ENCODE measurements at regions not wholly inside any gene's neighbourhood (a gene's known extent, or its start where the extent isn't known, plus 50 kb on each side); places are given as distances from the start of the nearest gene placed in this dataset.
"Not testable (repeated sequence)": the region's sequence is repeated elsewhere in the genome, so short reads cannot be mapped to it uniquely, and the experiment has no call there.

DNA sequence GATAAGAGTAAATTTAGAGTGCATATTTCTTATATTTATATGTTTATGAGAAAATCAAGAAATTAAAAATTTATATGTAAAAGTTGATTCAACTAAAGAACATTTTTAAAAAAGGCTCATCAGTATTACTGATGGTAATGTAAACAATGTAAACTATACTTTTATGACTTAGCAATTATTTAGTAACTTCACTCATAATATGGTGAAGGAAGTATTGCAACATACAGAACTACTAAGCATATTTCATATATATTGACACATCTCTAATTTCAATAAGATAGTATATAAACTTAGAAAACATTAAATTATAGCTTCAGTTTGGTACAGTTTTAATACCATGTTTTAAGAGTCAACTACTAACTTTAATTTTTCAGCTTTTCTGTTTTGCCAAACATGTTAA lies 512.8 kb upstream of the PCDH7 start:
- H3K9me2 ChIP-seq (ENCODE audit: insufficient read depth, low read length) = no peaks in the 10 kb centered on the region
- no peaks in the 10 kb centered on the region for H3K4me1 ChIP-seq (ENCODE audit: insufficient read depth, low read length, poor library complexity, severe bottlenecking)
- POLR2A ChIA-PET = no interaction called here
- no peak overlapping the region for H2AFZ ChIP-seq (ENCODE audit: low read length)
- H3K36me3 ChIP-seq (ENCODE audit: insufficient read depth, low read length) = no peaks in the 10 kb centered on the region
- H3K4me3 ChIP-seq (ENCODE audit: low read depth, low read length, poor library complexity, severe bottlenecking) = no peak overlapping the region
- CTCF ChIA-PET (ENCODE audit: unreplicated experiment) = no interaction called here
- H3K9me3 ChIP-seq (ENCODE audit: low read length) = no peaks in the 10 kb centered on the region
- H3K4me2 ChIP-seq (ENCODE audit: low read length) = no peak overlapping the region
- H3K27ac ChIP-seq (ENCODE audit: low read depth, low read length, poor library complexity, severe bottlenecking) = no peak overlapping the region
- TF ChIP-seq, protein P1, sequence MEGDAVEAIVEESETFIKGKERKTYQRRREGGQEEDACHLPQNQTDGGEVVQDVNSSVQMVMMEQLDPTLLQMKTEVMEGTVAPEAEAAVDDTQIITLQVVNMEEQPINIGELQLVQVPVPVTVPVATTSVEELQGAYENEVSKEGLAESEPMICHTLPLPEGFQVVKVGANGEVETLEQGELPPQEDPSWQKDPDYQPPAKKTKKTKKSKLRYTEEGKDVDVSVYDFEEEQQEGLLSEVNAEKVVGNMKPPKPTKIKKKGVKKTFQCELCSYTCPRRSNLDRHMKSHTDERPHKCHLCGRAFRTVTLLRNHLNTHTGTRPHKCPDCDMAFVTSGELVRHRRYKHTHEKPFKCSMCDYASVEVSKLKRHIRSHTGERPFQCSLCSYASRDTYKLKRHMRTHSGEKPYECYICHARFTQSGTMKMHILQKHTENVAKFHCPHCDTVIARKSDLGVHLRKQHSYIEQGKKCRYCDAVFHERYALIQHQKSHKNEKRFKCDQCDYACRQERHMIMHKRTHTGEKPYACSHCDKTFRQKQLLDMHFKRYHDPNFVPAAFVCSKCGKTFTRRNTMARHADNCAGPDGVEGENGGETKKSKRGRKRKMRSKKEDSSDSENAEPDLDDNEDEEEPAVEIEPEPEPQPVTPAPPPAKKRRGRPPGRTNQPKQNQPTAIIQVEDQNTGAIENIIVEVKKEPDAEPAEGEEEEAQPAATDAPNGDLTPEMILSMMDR (conservative IDR thresholded peaks at IDR 0.05; ENCODE audit: low read length) = no peak
- TF ChIP-seq EZH2phosphoT487 (IDR thresholded peaks at IDR 0.05; ENCODE audit: borderline replicate concordance, low read depth, low read length) = no peak
- no peaks in the 10 kb centered on the region for H3K79me2 ChIP-seq (ENCODE audit: insufficient read depth, low read depth, low read length)
- H4K20me1 ChIP-seq (ENCODE audit: insufficient read depth, low read length) = no peaks in the 10 kb centered on the region
- intact Hi-C loops (cut with micrococcal nuclease; ENCODE audit: unreplicated experiment) = no loop called here
- no TSS peak for BruUV-seq (replicated peaks)
- no peak for DNase-seq (ENCODE audit: low spot score)

GRCh38 chr4:30208731-30209435 lies 511.3 kb upstream of the PCDH7 start:
- no peaks in the 10 kb centered on the region for H3K9me3 ChIP-seq (ENCODE audit: low read length)
- ChIA-PET POLR2A (no interaction called here), CTCF (ENCODE audit: unreplicated experiment) (no interaction called here)
- H2AFZ ChIP-seq (ENCODE audit: low read length) = no peak overlapping the region
- intact Hi-C loops (cut with micrococcal nuclease; ENCODE audit: unreplicated experiment) = no loop called here
- no peak for DNase-seq (ENCODE audit: low spot score)
- no peak overlapping the region for H3K27ac ChIP-seq (ENCODE audit: low read depth, low read length, poor library complexity, severe bottlenecking)
- H3K4me2 ChIP-seq (ENCODE audit: low read length) = no peak overlapping the region
- H3K36me3 ChIP-seq (ENCODE audit: insufficient read depth, low read length) = no peaks in the 10 kb centered on the region
- H3K79me2 ChIP-seq (ENCODE audit: insufficient read depth, low read depth, low read length) = no peaks in the 10 kb centered on the region
- no TSS peak for BruUV-seq (replicated peaks)
- no peaks in the 10 kb centered on the region for H4K20me1 ChIP-seq (ENCODE audit: insufficient read depth, low read length)
- TF ChIP-seq, protein P1 (conservative IDR thresholded peaks at IDR 0.05; ENCODE audit: low read length) = no peak
- TF ChIP-seq EZH2phosphoT487 (IDR thresholded peaks at IDR 0.05; ENCODE audit: borderline replicate concordance, low read depth, low read length) = no peak
- no peaks in the 10 kb centered on the region for H3K9me2 ChIP-seq (ENCODE audit: insufficient read depth, low read length)
- H3K4me1 ChIP-seq (ENCODE audit: insufficient read depth, low read length, poor library complexity, severe bottlenecking) = no peaks in the 10 kb centered on the region
- no peak overlapping the region for H3K4me3 ChIP-seq (ENCODE audit: low read depth, low read length, poor library complexity, severe bottlenecking)

GRCh38 chr4:30215973-30216372 lies 504.2 kb upstream of the PCDH7 start:
- intact Hi-C loops (cut with micrococcal nuclease; ENCODE audit: unreplicated experiment); POLR2A ChIA-PET; BruUV-seq (replicated peaks); H3K9me2 ChIP-seq (ENCODE audit: insufficient read depth, low read length); H3K4me1 ChIP-seq (ENCODE audit: insufficient read depth, low read length, poor library complexity, severe bottlenecking); H3K9me3 ChIP-seq (ENCODE audit: low read length); H3K27ac ChIP-seq (ENCODE audit: low read depth, low read length, poor library complexity, severe bottlenecking); H3K36me3 ChIP-seq (ENCODE audit: insufficient read depth, low read length); H3K4me3 ChIP-seq (ENCODE audit: low read depth, low read length, poor library complexity, severe bottlenecking); H2AFZ ChIP-seq (ENCODE audit: low read length); H4K20me1 ChIP-seq (ENCODE audit: insufficient read depth, low read length); H3K79me2 ChIP-seq (ENCODE audit: insufficient read depth, low read depth, low read length); CTCF ChIA-PET (ENCODE audit: unreplicated experiment); H3K4me2 ChIP-seq (ENCODE audit: low read length): not testable (repeated sequence)
- DNase-seq (ENCODE audit: low spot score) = peak; percentile 2
